GM10266 (cell line): ENCODE measurements at regions not wholly inside any gene's neighbourhood (a gene's known extent, or its start where the extent isn't known, plus 50 kb on each side); places are given as distances from the start of the nearest gene placed in this dataset.

Source experiments
- DNase-seq: peaks from one replicate; pipeline ENCODE4 v3.0.0; 2012; ENCODE audit errors: extremely low spot score
- TF ChIP-seq, protein P1 (sequence below): IDR thresholded peaks from 2 replicates; pipeline ENCODE4 v1.5.1; 2012; ENCODE audit warnings: mild to moderate bottlenecking, low read depth; ENCODE audit not compliant: control insufficient read depth, insufficient read depth; ENCODE audit errors: missing control alignments

DNA sequence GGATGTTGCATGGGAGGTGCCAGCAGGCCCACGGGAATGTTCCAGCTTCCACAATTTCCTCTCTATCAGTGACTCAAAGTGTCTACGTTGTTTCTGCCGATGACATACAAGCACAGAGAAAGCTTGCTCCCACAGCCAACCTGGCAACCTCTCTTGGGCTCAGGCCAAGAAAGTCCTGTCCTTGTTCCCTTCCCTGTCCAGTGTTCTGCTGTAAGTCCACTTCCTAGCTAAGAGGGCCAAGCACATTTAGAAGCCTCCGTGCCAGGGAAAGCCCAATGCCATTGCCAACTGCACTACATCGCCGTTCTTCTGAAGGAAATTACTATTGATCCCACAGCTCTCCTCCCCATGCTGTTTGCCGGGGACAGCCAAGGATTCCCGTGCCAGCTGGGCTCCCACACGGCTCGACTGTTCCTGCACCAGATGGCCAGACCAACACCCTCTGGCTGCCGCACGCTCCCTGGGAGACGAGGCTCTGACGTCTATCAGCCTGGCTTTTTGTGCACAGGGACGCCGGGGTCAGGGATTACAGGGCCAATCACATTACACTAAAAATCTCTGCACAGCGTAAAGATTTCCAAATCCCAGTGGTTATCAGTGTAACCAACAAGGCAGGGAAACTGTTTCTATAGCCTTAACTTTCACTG, 284.0 kb downstream of the BCOR start:
- TF ChIP-seq, protein P1, sequence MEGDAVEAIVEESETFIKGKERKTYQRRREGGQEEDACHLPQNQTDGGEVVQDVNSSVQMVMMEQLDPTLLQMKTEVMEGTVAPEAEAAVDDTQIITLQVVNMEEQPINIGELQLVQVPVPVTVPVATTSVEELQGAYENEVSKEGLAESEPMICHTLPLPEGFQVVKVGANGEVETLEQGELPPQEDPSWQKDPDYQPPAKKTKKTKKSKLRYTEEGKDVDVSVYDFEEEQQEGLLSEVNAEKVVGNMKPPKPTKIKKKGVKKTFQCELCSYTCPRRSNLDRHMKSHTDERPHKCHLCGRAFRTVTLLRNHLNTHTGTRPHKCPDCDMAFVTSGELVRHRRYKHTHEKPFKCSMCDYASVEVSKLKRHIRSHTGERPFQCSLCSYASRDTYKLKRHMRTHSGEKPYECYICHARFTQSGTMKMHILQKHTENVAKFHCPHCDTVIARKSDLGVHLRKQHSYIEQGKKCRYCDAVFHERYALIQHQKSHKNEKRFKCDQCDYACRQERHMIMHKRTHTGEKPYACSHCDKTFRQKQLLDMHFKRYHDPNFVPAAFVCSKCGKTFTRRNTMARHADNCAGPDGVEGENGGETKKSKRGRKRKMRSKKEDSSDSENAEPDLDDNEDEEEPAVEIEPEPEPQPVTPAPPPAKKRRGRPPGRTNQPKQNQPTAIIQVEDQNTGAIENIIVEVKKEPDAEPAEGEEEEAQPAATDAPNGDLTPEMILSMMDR: no peak
- DNase-seq: no peak

DNA sequence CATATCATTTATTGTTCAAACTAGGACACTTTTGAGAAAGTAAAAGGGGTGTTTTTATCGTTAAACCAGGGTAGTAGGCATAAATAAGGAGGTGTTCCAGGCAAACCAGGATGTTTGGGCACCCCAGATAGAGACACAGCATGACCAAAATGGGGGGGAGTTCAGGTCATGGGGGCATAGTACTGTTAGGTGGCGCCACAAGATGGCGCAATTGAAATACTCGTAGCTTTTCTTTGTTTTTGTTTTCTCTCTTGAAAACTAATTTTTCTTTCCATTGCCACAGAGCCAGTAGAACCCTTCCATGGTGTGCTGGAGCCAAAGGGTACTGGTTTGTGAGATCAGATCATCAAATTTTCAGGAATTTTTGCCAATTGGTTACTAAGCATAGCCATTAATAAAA, 283.4 kb downstream of the BCOR start:
- TF ChIP-seq, protein P1: peak; percentile 40
- peak; percentile 32 for DNase-seq

DNA sequence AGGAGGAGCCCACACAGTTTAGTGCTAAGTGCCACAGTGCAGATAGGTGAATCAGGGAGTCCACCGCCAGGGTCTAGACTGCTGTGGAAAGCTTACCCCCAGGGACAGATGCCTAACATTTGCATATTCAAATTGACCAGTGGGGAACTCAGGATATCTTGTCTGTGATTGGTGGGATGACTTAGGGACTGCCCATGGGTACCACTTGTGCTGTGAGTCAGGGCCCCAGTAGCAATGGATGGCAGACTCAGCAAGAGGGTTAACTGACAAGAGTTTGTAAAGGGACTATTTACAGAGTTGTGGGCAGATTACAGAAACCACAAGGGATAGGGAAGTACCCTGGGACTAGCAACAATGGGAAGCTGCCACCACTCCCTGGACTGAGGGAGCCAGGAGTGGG, 282.1 kb downstream of the BCOR start:
- TF ChIP-seq, protein P1: no peak

DNA sequence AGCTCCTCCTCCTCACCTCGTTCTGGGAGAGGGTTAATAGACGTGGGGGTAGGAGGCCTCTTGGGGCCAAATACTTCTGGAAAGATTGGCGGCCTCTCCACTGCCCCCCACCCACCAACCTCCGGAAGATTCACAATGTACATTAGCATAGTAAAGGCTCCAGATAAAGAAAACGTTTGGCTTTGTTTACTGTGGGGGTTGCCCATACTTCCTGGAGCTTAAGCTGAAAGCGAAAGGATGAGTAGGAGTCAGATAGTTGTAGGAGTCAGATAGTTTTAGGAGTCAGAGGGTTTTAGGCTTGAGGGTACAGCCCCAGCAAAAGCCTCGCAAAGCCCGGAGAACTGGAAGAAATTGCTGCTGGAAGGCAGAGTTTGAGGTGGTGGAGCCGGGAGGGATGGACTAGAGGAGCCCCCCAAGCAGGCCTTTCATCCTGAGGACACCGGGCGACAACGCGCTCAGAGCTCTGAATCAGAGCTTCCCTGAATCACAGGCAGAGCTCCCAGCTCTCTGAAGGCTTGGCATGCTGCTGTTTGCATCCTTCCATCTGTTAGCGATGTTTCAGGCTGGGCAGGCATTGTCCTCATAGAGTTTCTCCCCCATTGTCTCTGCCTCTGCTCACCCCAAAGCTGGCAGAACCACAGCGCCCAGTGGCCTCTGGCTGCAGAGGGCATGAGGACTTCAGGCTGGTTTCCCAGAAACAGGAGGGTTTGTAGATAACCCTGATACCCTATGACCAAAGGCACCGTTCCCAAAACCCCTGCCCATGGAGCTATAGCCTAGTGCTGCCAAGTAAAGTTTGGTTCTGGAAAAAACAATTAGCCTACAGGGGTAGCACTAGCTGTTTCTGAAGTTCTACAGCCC, 280.7 kb downstream of the BCOR start:
- DNase-seq: no peak
- TF ChIP-seq, protein P1: no peak

More for the DNA sequence above, 282.1 kb downstream of the BCOR start:
- peak; percentile 27 for DNase-seq

DNA sequence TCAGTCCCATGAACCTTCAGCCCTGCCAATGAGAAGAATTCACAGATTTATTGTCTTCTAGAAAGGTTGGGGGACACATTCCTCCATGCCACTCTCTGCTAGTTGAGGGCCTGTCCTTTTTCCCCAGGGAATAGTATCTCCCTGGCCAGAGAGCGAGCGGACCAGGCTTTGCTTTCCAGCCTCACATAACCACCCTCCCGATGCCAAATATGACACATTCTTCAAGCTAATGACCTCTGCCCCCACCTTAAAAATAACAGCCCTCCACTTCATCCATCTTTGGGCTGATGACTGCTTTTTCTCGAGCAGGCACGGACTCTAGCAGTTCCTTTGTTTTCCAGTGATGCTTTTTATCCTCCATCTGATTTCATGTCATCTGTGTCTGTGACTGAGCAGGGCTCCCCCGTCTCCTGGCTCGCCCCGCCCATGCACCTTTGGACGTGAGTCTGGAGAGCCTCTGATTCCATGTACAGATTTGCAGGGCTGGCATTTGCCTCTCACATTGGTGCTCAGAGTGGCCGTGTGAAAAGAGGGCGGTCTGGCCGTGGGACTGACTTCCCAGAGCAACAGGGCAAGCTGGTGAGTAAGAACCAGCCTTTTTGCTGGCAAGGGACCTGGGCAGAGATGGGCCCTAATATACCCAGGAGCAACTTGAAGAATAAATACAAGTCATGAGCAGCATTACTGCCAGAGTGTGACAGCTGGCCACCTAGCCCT, 279.8 kb downstream of the BCOR start:
- TF ChIP-seq, protein P1: no peak
- no peak for DNase-seq

DNA sequence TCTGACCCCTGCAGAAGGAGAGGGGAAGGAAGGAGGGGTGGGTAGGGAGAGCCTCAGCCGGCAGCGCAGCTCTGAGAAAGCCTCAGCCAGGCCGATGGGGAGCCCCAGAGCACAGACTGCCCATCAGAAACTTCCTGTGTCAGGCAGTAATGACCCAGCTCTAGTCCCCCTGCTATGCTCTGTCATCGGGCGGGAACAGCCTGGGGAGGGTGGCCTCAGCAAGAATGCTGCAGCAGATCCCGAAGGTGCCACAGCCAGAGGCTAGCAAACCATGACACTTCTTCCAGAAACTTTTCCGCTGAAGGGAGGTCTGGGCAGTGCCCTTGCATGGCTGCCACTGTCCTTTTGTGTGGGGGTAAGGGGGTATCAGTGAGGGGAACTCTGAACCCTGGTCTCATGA, 279.0 kb downstream of the BCOR start:
- TF ChIP-seq, protein P1: no peak
- DNase-seq: no peak
